ENCODE measurements at regions not wholly inside any gene's neighbourhood (a gene's known extent, or its start where the extent isn't known, plus 50 kb on each side); places are given as distances from the start of the nearest gene placed in this dataset.

DNA sequence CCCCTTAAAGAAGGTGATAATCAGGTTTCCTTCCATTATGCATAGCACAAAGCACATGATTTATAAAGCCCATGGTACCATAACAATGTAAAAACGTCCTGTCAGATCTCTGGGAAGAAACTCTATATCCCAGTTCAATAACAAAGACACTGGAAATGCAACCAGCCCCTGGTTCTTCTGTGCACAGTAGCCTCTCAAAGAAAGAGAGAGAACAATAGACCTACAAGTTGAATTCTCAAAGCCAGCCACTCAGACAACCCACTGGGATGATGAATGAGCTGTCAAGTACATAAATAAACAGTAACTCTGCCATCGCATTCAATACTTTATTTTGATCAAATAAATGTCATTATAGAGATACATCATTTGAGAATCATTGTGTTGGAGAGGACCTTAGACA is 400.1 kb upstream of the CPEB2 start:
- no peak for ATAC-seq (ENCODE audit: low read depth)
- intact Hi-C loops (cut with micrococcal nuclease): no loop called here
- POLR2A ChIA-PET: no interaction called here
- H3K27ac Mint-ChIP-seq: no peak overlapping the region
- no peaks in the 10 kb centered on the region for H3K27me3 Mint-ChIP-seq
- H3K9me3 Mint-ChIP-seq: no peaks in the 10 kb centered on the region
- H3K4me1 Mint-ChIP-seq: no peaks in the 10 kb centered on the region
- no peaks in the 10 kb centered on the region for H3K36me3 Mint-ChIP-seq (ENCODE audit: low read depth)
- TF ChIP-seq, protein P1, sequence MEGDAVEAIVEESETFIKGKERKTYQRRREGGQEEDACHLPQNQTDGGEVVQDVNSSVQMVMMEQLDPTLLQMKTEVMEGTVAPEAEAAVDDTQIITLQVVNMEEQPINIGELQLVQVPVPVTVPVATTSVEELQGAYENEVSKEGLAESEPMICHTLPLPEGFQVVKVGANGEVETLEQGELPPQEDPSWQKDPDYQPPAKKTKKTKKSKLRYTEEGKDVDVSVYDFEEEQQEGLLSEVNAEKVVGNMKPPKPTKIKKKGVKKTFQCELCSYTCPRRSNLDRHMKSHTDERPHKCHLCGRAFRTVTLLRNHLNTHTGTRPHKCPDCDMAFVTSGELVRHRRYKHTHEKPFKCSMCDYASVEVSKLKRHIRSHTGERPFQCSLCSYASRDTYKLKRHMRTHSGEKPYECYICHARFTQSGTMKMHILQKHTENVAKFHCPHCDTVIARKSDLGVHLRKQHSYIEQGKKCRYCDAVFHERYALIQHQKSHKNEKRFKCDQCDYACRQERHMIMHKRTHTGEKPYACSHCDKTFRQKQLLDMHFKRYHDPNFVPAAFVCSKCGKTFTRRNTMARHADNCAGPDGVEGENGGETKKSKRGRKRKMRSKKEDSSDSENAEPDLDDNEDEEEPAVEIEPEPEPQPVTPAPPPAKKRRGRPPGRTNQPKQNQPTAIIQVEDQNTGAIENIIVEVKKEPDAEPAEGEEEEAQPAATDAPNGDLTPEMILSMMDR (IDR thresholded peaks at IDR 0.05): no peak
- CTCF ChIA-PET: no interaction called here
- DNase-seq: no peak
- H3K4me3 Mint-ChIP-seq: no peak overlapping the region

DNA sequence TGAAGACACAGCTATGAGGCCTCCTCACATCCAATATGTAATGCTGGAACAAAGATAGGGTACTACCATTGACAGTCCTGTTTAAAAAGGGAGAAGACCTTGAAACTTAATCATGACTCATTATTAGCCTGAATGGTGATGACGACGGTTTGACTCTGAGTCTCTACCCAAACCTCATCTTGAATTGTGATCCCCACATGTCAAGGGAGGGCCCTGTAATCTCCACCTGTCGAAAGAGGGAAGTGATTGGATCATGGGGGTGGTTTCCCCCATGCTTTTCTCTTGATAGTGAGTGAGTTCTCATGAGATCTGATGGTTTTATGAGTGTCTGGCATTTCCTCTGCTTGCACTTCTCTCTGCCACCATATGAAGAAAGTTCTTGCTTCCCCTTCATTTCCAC is 395.3 kb upstream of the CPEB2 start:
- Mint-ChIP-seq H3K4me1 (no peaks in the 10 kb centered on the region), H3K36me3 (ENCODE audit: low read depth) (no peaks in the 10 kb centered on the region), H3K9me3 (peaks cover 3% of the 10 kb centered on the region), H3K27me3 (no peaks in the 10 kb centered on the region), H3K4me3 (no peak overlapping the region), H3K27ac (no peak overlapping the region)
- ATAC-seq (ENCODE audit: low read depth) (no peak), DNase-seq (no peak)
- TF ChIP-seq, protein P1 (IDR thresholded peaks at IDR 0.05): no peak
- intact Hi-C loops (cut with micrococcal nuclease): no loop called here
- CTCF ChIA-PET: no interaction called here
- POLR2A ChIA-PET: no interaction called here

DNA sequence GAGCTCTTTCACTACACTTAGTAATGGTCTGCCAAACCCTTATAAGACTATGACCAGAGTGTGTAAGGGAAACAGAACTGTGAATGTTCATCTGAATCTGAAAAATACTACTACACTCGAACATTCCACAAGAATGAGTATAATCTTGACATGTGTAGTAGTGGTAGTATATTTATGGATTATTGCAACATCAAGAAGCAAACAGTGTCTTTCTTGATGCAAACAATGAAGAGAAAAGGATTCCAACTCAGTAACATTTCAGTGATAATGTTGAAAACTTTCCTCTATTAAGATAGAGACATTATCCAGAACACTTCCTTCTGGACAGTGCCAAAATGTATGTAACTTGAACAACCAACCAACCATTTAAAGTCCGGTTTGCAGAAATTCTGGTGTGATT is 394.7 kb upstream of the CPEB2 start:
- Mint-ChIP-seq H3K9me3 (peaks cover 3% of the 10 kb centered on the region), H3K27ac (no peak overlapping the region), H3K4me3 (no peak overlapping the region), H3K36me3 (ENCODE audit: low read depth) (no peaks in the 10 kb centered on the region), H3K4me1 (no peaks in the 10 kb centered on the region), H3K27me3 (no peaks in the 10 kb centered on the region)
- intact Hi-C loops (cut with micrococcal nuclease): no loop called here
- no peak for ATAC-seq (ENCODE audit: low read depth)
- ChIA-PET CTCF (no interaction called here), POLR2A (no interaction called here)
- no peak for DNase-seq
- TF ChIP-seq, protein P1 (IDR thresholded peaks at IDR 0.05): no peak

DNA sequence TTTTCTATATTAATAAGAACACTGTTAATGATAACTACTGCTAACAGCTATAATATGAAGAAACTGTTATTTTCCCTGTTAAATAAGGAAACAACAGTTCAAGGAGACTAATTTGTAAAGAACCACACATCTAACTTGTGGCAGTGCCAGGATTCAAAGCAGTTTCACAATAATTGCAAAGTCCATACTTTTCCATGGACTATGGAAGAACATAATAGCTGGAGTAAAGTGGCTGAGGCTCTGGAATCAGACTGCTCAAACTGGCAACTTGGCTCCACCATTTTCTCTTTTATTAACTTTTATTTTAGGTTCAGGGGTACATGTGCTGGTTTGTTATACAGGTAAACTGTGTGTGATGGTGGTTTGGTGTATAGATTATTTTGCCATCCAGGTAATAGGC is 393.7 kb upstream of the CPEB2 start:
- no peaks in the 10 kb centered on the region for H3K4me1 Mint-ChIP-seq
- no peaks in the 10 kb centered on the region for H3K27me3 Mint-ChIP-seq
- DNase-seq (no peak), ATAC-seq (ENCODE audit: low read depth) (no peak)
- peaks cover 3% of the 10 kb centered on the region for H3K9me3 Mint-ChIP-seq
- H3K4me3 Mint-ChIP-seq: no peak overlapping the region
- intact Hi-C loops (cut with micrococcal nuclease): no loop called here
- ChIA-PET POLR2A (no interaction called here), CTCF (no interaction called here)
- TF ChIP-seq, protein P1 (IDR thresholded peaks at IDR 0.05): no peak
- H3K27ac Mint-ChIP-seq: no peak overlapping the region
- H3K36me3 Mint-ChIP-seq (ENCODE audit: low read depth): no peaks in the 10 kb centered on the region

DNA sequence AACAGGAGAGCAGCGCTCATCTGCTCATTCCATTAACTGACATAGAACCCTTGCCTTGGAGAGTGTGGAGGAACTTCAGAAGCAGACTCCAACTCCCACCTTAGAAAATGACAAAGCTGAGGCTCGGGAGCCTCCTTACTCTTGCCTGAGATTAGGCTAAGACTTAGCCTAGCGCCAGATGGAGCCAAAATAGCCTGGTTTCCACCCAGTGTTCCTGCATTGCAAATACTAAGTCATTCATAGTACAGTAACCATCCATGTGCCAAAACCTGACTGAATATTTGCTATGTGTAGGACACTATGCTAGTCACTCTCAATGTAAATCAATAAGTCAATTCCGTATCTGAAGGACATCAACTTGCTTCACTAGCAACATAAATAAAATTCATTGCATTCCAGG is 387.4 kb upstream of the CPEB2 start:
- Mint-ChIP-seq H3K9me3 (no peaks in the 10 kb centered on the region), H3K27ac (no peak overlapping the region), H3K27me3 (no peaks in the 10 kb centered on the region), H3K4me1 (no peaks in the 10 kb centered on the region), H3K4me3 (no peak overlapping the region), H3K36me3 (ENCODE audit: low read depth) (no peaks in the 10 kb centered on the region)
- CTCF ChIA-PET: no interaction called here
- DNase-seq (no peak), ATAC-seq (ENCODE audit: low read depth) (no peak)
- POLR2A ChIA-PET: no interaction called here
- TF ChIP-seq, protein P1 (IDR thresholded peaks at IDR 0.05): no peak
- intact Hi-C loops (cut with micrococcal nuclease): no loop called here

Data from activated B cell treated with CpG ODN at 0.5 μM for 24 hours (primary cell).